Prostate gland (tissue), 2 donors: ENCODE measurements at regions not wholly inside any gene's neighbourhood (a gene's known extent, or its start where the extent isn't known, plus 50 kb on each side); places are given as distances from the start of the nearest gene placed in this dataset.

Source experiments
- DNase-seq: peaks from one replicate; pipeline ENCODE4 v3.0.0-alpha.2; 2019; ENCODE audit warnings: low spot score
- H3K27ac ChIP-seq, 2 donors: fragments of 200-600 bp; sonication (generic); 2 replicates each; pipeline ENCODE4 v1.5.1; 2017 to 2019
- H3K27me3 ChIP-seq: fragments of 200-600 bp; sonication (generic); replicated peaks from 2 replicates; pipeline ENCODE4 v1.5.1; 2019; ENCODE audit not compliant: insufficient read depth
- H3K36me3 ChIP-seq, 2 donors: fragments of 200-600 bp; sonication (generic); 1 replicate in 1 of 2; 2 replicates in 1 of 2; pipeline versions ENCODE4 v1.5.1 to v1.8.1; 2017 to 2019
- H3K4me1 ChIP-seq: fragments of 200-600 bp; sonication (generic); replicated peaks from 2 replicates; pipeline ENCODE4 v1.5.1; 2019
- H3K4me3 ChIP-seq, 2 donors: fragments of 200-600 bp; sonication (generic); 2 replicates each; pipeline ENCODE4 v1.5.1; 2017 to 2019
- H3K9me3 ChIP-seq: fragments of 200-600 bp; sonication (generic); 2 replicates; pipeline ENCODE4 v1.5.1; 2017
- CTCF ChIP-seq, 4 experiments: fragments of 200-600 bp in 2 of 4; fragments of 450-650 bp in 2 of 4; sonication (generic) in 2 of 4; IDR thresholded peaks; 1 replicate in 3 of 4; 2 replicates in 1 of 4; pipeline ENCODE4 v1.5.1; 2016 to 2019; ENCODE audit warnings: antibody characterized with exemption in 4 of 4, mild to moderate bottlenecking in 2 of 4, moderate library complexity in 2 of 4
- POLR2A ChIP-seq: fragments of 450-650 bp; IDR thresholded peaks from one replicate; pipeline ENCODE4 v1.6.1; 2016; ENCODE audit warnings: antibody characterized with exemption, mild to moderate bottlenecking
- POLR2AphosphoS5 ChIP-seq: sonication (generic); formaldehyde crosslinking; IDR thresholded peaks from one replicate; pipeline ENCODE4 v1.6.1; 2017; ENCODE audit warnings: antibody characterized with exemption
- WGBS: methylation state at CpG from one replicate; pipeline ENCODE4 v1.1.5; 2018; 5-methylcytosine and 5-hydroxymethylcytosine counted together
- intact Hi-C: fragments of 100-400 bp; cut with DNase I; formaldehyde crosslinking; loops from one replicate; pipeline ENCODE4 v1.14.2; 2022

GRCh38 chr3:76034649-76035048, 249.3 kb upstream of the ZNF717 start:
- intact Hi-C loops, result no loop called here

GRCh38 chr3:76035117-76035516, 249.8 kb upstream of the ZNF717 start:
- no peak for DNase-seq
- Histone ChIP-seq H3K36me3 (no peaks in the 10 kb centered on the region), H3K27ac (no peak overlapping the region), H3K9me3 (no peaks in the 10 kb centered on the region), H3K27me3 (no peaks in the 10 kb centered on the region), H3K4me3 (no peak overlapping the region), H3K4me1 (no peaks in the 10 kb centered on the region)
- TF ChIP-seq POLR2AphosphoS5 (no peak), CTCF (IDR thresholded peaks at IDR 0.05) (no peak), POLR2A (no peak)
- WGBS, result 96% methylated on average over 2 of the region's 2 CpGs
- intact Hi-C loops, result no loop called here

More at GRCh38 chr3:76034649-76035048, 249.3 kb upstream of the ZNF717 start:
- no peak for DNase-seq
- TF ChIP-seq POLR2AphosphoS5 (no peak), POLR2A (no peak), CTCF (IDR thresholded peaks at IDR 0.05) (no peak)
- no peaks in the 10 kb centered on the region for H3K36me3 ChIP-seq
- no peaks in the 10 kb centered on the region for H3K9me3 ChIP-seq
- H3K27ac ChIP-seq, result no peak overlapping the region
- H3K27me3 ChIP-seq, result no peaks in the 10 kb centered on the region
- no peaks in the 10 kb centered on the region for H3K4me1 ChIP-seq
- H3K4me3 ChIP-seq, result no peak overlapping the region
- WGBS, result 67% methylated on average over 4 of the region's 4 CpGs

- Histone ChIP-seq H3K9me3 (no peaks in the 10 kb centered on the region), H3K27me3 (no peaks in the 10 kb centered on the region), H3K36me3 (no peaks in the 10 kb centered on the region), H3K4me3 (no peak overlapping the region), H3K4me1 (no peaks in the 10 kb centered on the region), H3K27ac (no peak overlapping the region)
- DNase-seq, result no peak
- no peak for TF ChIP-seq CTCF (IDR thresholded peaks at IDR 0.05)
- no peak for TF ChIP-seq POLR2A
- TF ChIP-seq POLR2AphosphoS5, result no peak
- WGBS, result 84% methylated on average over 2 of the region's 2 CpGs
- intact Hi-C loops, result no loop called here
Measured at GRCh38 chr3:76038949-76039348, 253.6 kb upstream of the ZNF717 start.

- DNase-seq, result no peak
- no peaks in the 10 kb centered on the region for H3K27me3 ChIP-seq
- H3K4me3 ChIP-seq, result no peak overlapping the region
- no peak overlapping the region for H3K27ac ChIP-seq
- no peaks in the 10 kb centered on the region for H3K4me1 ChIP-seq
- no peaks in the 10 kb centered on the region for H3K36me3 ChIP-seq
- H3K9me3 ChIP-seq, result no peaks in the 10 kb centered on the region
- intact Hi-C loops, result no loop called here
- no peak for TF ChIP-seq POLR2AphosphoS5
- no peak for TF ChIP-seq CTCF (IDR thresholded peaks at IDR 0.05)
- no peak for TF ChIP-seq POLR2A
Measured at GRCh38 chr3:76039431-76039830, 254.1 kb upstream of the ZNF717 start.

GRCh38 chr3:76040946-76041345, 255.6 kb upstream of the ZNF717 start:
- H3K4me3 ChIP-seq, result no peak overlapping the region
- DNase-seq, result no peak
- no peaks in the 10 kb centered on the region for H3K9me3 ChIP-seq
- H3K27ac ChIP-seq, result no peak overlapping the region
- H3K4me1 ChIP-seq, result no peaks in the 10 kb centered on the region
- TF ChIP-seq POLR2AphosphoS5 (no peak), CTCF (IDR thresholded peaks at IDR 0.05) (no peak), POLR2A (no peak)
- no peaks in the 10 kb centered on the region for H3K36me3 ChIP-seq
- no peaks in the 10 kb centered on the region for H3K27me3 ChIP-seq
- 53% methylated on average over 1 of the region's 1 CpG for WGBS
- intact Hi-C loops, result no loop called here
